SK-N-MC (cell line): ENCODE measurements at regions not wholly inside any gene's neighbourhood (a gene's known extent, or its start where the extent isn't known, plus 50 kb on each side); places are given as distances from the start of the nearest gene placed in this dataset.

Experiments used
- EZH2 ChIP-seq: fragments of 200-600 bp; sonication (generic); IDR thresholded peaks from one replicate; pipeline ENCODE4 v1.6.1; 2017; ENCODE audit warnings: antibody characterized with exemption
- POLR2AphosphoS5 ChIP-seq: IDR thresholded peaks from 2 replicates; pipeline ENCODE4 v1.6.1; 2012; ENCODE audit warnings: mild to moderate bottlenecking, low read depth, low read length, borderline replicate concordance

DNA sequence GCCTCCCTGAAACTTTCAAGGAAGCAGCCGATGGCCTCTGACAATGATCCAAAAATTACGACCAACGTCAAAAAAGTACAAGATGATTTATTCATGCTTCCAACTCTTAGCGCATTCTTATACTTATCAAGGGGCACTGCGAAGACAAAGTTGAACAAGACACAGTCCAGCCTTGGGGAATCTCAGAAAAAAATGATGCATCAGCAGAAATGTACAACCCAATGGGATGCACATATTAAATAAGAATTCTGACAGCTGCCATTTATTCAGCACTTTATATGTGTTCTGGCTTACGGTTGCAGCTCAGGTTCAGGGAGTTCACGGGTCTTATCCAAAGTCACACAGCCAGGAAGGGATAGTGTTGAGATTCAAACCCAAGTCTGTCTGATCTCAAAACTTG, 96.0 kb upstream of the CPLX2 start:
- TF ChIP-seq EZH2 (no peak), POLR2AphosphoS5 (no peak)
